ENCODE measurements at regions not wholly inside any gene's neighbourhood (a gene's known extent, or its start where the extent isn't known, plus 50 kb on each side); places are given as distances from the start of the nearest gene placed in this dataset.
"Not testable (repeated sequence)": the region's sequence is repeated elsewhere in the genome, so short reads cannot be mapped to it uniquely, and the experiment has no call there.

- H3K4me1 ChIP-seq (ENCODE audit: insufficient read depth); H3K4me3 ChIP-seq; H3K27me3 ChIP-seq; H3K36me3 ChIP-seq; H3K9me3 ChIP-seq; H3K27ac ChIP-seq; intact Hi-C loops (cut with DNase I): not testable (repeated sequence)
- WGBS, 3 donors, result 0 to 8% (median 0%) methylated on average over 2 to 3 of the region's 6 CpGs
- DNase-seq, result peak; percentile 49 to 66 (median 60)
Observed at GRCh38 chr9:67635067-67635466, 223.7 kb upstream of the ANKRD20A1 start.

- H3K27ac ChIP-seq; H3K9me3 ChIP-seq; H3K4me3 ChIP-seq; H3K27me3 ChIP-seq; intact Hi-C loops (cut with DNase I); DNase-seq; H3K4me1 ChIP-seq (ENCODE audit: insufficient read depth); H3K36me3 ChIP-seq: not testable (repeated sequence)
- 83 to 92% (median 83%) methylated on average over 8 to 13 of the region's 15 CpGs for WGBS, 3 donors
Observed at GRCh38 chr9:67611900-67612299, 246.8 kb upstream of the ANKRD20A1 start.

GRCh38 chr9:67609872-67610271 lies 248.9 kb upstream of the ANKRD20A1 start:
- H3K36me3 ChIP-seq; H3K9me3 ChIP-seq; intact Hi-C loops (cut with DNase I); H3K27me3 ChIP-seq; DNase-seq; H3K4me1 ChIP-seq (ENCODE audit: insufficient read depth); H3K4me3 ChIP-seq; H3K27ac ChIP-seq: not testable (repeated sequence)
- 70 to 79% methylated on average over 6 to 8 of the region's 8 CpGs; no CpG with 5 or more reads in 1 of the 3 donors for WGBS, 3 donors

- H3K4me3 ChIP-seq; intact Hi-C loops (cut with DNase I); H3K36me3 ChIP-seq; H3K27ac ChIP-seq; H3K4me1 ChIP-seq (ENCODE audit: insufficient read depth); H3K9me3 ChIP-seq; DNase-seq; H3K27me3 ChIP-seq: not testable (repeated sequence)
- WGBS, 3 donors, result 76 to 96% (median 83%) methylated on average over 4 to 5 of the region's 7 CpGs
Observed at GRCh38 chr9:67609435-67609834, 249.3 kb upstream of the ANKRD20A1 start.

GRCh38 chr9:67605113-67605512 lies 253.6 kb upstream of the ANKRD20A1 start:
- H3K27me3 ChIP-seq; H3K4me3 ChIP-seq; DNase-seq; H3K9me3 ChIP-seq; H3K4me1 ChIP-seq (ENCODE audit: insufficient read depth); H3K36me3 ChIP-seq; intact Hi-C loops (cut with DNase I); H3K27ac ChIP-seq: not testable (repeated sequence)
- WGBS, 3 donors, result no CpG with 5 or more reads among the region's 9 CpGs

GRCh38 chr9:67603609-67604008 lies 255.1 kb upstream of the ANKRD20A1 start:
- WGBS, 3 donors, result no CpG with 5 or more reads among the region's 9 CpGs
- DNase-seq; H3K4me1 ChIP-seq (ENCODE audit: insufficient read depth); H3K36me3 ChIP-seq; intact Hi-C loops (cut with DNase I); H3K27ac ChIP-seq; H3K27me3 ChIP-seq; H3K9me3 ChIP-seq; H3K4me3 ChIP-seq: not testable (repeated sequence)

GRCh38 chr9:67592424-67592823 lies 266.3 kb upstream of the ANKRD20A1 start:
- H3K36me3 ChIP-seq; H3K27ac ChIP-seq; H3K27me3 ChIP-seq; H3K9me3 ChIP-seq; DNase-seq; H3K4me3 ChIP-seq; H3K4me1 ChIP-seq (ENCODE audit: insufficient read depth); intact Hi-C loops (cut with DNase I): not testable (repeated sequence)
- no CpG with 5 or more reads among the region's 8 CpGs for WGBS, 3 donors

GRCh38 chr9:67555874-67556273 lies 302.9 kb upstream of the ANKRD20A1 start:
- H3K36me3 ChIP-seq; intact Hi-C loops (cut with DNase I); DNase-seq; H3K27ac ChIP-seq; H3K4me3 ChIP-seq; H3K9me3 ChIP-seq; H3K4me1 ChIP-seq (ENCODE audit: insufficient read depth); H3K27me3 ChIP-seq: not testable (repeated sequence)
- WGBS, 3 donors, result no CpG with 5 or more reads among the region's 3 CpGs

GRCh38 chr9:67550044-67550443 lies 308.7 kb upstream of the ANKRD20A1 start:
- WGBS, 3 donors, result no CpG with 5 or more reads among the region's 6 CpGs
- H3K36me3 ChIP-seq; H3K27ac ChIP-seq; H3K27me3 ChIP-seq; H3K4me1 ChIP-seq (ENCODE audit: insufficient read depth); DNase-seq; H3K4me3 ChIP-seq; H3K9me3 ChIP-seq; intact Hi-C loops (cut with DNase I): not testable (repeated sequence)

- H3K4me3 ChIP-seq; intact Hi-C loops (cut with DNase I); H3K27me3 ChIP-seq; H3K27ac ChIP-seq; H3K4me1 ChIP-seq (ENCODE audit: insufficient read depth); DNase-seq; H3K9me3 ChIP-seq; H3K36me3 ChIP-seq: not testable (repeated sequence)
- 80% methylated on average over 1 of the region's 4 CpGs; no CpG with 5 or more reads in 2 of the 3 donors for WGBS, 3 donors
Observed at GRCh38 chr9:67529834-67530233, 328.9 kb upstream of the ANKRD20A1 start.

DNA sequence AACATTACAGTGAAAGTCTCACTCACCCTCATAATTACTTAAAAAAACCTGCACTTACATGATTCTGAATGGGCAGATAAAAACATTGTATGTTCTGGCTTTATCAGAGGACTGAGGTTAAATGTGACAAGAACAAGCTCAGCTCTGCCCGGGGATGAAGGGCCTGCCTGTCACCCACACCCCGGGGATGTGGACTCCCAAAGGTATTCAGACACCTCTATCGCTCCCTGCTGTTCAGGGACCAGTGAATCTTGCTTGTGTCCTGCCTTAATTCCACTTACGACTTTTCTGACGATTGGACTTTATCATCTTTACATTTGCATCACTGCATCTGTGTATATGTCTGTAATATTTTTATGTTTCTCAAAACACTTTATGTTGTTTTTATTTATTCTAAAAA lies 341.8 kb upstream of the ANKRD20A1 start:
- H3K9me3 ChIP-seq; H3K36me3 ChIP-seq; H3K4me3 ChIP-seq; DNase-seq; H3K27me3 ChIP-seq; H3K4me1 ChIP-seq (ENCODE audit: insufficient read depth); H3K27ac ChIP-seq; intact Hi-C loops (cut with DNase I): not testable (repeated sequence)
- no CpG with 5 or more reads among the region's 5 CpGs for WGBS, 3 donors

DNA sequence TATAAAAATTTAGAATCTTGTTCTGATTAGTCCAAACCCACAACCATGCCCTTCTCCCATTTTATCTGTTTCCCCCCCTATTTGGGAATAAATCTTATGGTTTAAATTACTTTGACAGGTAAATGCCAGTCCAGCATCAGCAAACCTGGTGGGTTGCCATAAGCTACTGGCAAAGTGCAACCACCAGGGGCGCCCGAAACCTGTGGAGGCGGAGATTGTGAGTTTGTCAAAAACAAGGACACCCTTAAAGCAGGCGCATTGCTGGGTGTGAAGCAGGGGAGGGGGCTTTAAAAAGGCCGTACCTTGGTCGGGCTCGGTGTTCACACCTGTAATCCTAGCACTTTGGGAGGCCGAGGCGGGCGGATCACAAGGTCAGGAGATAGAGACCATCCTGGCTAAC lies 344.1 kb upstream of the ANKRD20A1 start:
- intact Hi-C loops (cut with DNase I); H3K4me1 ChIP-seq (ENCODE audit: insufficient read depth); H3K4me3 ChIP-seq; H3K27me3 ChIP-seq; H3K27ac ChIP-seq; H3K36me3 ChIP-seq; H3K9me3 ChIP-seq; DNase-seq: not testable (repeated sequence)
- WGBS, 3 donors, result no CpG with 5 or more reads among the region's 10 CpGs

DNA sequence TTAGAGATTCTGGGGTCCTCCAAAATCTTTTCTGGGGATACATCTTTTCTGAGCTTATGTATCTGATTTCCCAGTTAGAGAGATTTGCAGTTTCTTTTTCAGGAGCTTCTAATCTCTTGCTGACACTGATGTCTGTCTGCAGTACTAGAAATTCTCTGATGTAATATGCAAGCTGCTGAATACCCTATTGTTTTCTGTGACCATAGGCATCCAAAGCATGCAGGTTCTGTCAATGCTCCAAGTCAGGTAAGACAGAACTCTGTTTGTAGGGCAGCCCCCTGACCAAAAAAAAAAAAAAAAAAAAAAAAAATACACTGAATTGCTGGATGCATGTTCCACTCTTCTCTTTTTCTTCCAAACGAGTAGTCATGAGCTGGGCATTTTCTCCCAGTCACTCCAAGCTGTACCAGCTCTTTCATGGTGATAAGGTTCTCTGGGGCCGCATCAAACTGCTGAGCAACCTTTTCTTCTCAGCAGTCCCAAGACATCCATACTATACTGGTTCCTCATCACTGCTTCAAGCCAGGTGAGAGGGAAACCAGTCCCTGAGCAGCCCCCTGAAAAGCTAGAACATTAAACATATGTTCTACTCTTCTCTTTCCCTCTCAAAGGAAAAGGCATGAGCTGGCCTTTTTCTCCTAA lies 354.9 kb upstream of the ANKRD20A1 start:
- intact Hi-C loops (cut with DNase I); DNase-seq; H3K4me1 ChIP-seq (ENCODE audit: insufficient read depth); H3K36me3 ChIP-seq; H3K4me3 ChIP-seq; H3K27me3 ChIP-seq; H3K9me3 ChIP-seq; H3K27ac ChIP-seq: not testable (repeated sequence)
- no CpG with 5 or more reads among the region's 2 CpGs for WGBS, 3 donors
